SW480 (cell line): ENCODE measurements at regions not wholly inside any gene's neighbourhood (a gene's known extent, or its start where the extent isn't known, plus 50 kb on each side); places are given as distances from the start of the nearest gene placed in this dataset.

Source experiments
- DNase-seq: peaks from one replicate; pipeline ENCODE4 v3.0.0-alpha.2; 2016; ENCODE audit warnings: low spot score

DNA sequence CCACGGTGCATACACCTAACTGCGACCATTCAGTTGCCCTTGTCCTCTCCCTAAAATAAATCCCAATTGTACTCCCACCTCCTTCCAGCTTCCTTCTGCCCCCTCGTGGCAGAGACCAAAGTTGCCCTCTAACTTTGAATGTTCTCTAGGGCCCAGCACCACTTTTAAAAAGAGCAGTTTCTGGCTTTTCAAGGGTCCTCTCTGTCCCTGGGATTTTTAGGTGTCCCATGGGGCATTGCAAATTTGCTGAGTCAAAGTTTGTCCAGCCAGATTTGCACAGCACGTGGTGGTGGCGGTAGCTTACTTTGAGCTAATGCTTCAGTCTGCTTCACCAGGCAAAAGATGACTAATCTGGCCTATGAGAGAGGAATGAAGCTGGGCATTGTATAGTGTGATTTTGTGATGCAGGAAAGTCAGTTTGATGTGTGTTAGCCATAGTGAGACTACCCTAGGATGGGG, 100.2 kb downstream of the PERP start:
- DNase-seq: peak; percentile 27

DNA sequence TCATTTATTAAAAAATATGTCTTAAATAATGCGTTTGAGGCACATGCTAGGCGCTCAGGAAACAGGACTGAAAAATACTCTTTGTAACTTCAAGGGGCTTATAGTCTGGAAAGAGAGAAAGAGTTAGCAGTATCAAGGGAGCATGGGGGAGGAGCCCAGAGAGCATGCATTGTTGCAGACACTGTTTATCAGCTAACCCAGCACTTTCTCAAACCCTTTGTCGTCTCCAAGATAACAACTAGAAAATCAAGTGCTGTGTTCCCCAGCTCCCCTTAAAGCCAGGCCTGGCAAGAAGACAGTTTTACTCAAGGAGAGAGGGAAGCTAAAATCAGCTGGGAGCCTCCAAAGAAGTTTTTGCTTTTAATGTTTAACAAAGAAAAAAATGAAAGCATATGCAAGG, 98.4 kb downstream of the PERP start:
- no peak for DNase-seq

DNA sequence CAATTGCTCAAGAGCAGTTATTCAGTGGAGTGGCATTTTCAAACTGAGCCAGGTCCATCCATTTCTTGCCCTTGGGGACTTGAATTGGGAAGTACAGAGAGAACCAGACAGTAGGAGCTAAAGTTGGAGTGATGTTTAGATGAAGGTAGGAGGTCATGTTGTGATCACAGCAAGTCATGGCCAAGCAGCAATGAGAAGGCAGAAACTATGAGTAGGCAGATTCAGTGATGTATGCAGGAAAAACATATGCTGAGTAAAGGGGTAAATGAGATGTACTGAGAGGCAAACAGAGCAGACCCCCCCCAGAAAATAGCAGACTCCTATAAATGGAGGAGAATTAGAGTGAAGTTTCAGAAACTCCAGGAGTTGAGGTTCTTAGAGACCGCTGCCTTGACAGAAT, 95.8 kb downstream of the PERP start:
- DNase-seq: no peak

DNA sequence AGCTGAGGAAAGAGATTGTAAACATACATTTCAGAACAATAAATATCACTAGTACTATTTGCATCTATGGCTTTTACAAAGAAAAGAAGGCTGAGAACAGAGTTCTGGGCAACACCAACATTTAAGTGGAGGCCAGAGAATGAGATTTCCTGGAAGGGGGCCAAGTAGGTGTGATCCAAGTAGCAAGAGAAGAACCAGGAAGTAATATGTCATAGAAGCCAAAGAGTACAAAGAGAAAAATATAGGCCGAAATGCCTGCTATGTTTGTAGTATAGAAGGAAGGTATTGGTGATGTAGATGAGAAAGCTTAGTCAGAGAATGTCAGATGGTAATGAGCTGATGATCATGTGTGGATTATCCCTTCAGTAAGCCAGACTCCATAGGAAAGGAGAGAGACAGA, 94.5 kb downstream of the PERP start:
- DNase-seq: no peak

DNA sequence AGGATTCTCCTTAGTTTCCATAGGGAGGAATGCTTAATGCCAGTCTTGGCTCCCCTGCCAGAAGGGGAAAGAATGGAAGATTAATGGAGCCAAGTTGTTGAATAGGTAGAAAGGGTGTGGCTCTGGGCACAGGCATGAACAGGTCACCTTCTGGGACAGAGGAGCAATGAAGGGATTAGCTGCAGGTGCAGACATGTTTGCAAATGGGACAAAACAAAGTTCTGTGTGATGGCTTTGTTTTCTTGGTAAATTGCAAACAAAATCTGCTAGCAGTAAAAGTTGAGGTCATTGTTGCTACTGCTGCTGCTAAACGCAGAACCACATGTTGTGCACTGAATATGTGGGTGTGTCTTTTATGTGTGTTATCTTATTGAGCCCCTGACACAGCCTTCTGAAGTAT, 93.3 kb downstream of the PERP start:
- DNase-seq: peak; percentile 24

DNA sequence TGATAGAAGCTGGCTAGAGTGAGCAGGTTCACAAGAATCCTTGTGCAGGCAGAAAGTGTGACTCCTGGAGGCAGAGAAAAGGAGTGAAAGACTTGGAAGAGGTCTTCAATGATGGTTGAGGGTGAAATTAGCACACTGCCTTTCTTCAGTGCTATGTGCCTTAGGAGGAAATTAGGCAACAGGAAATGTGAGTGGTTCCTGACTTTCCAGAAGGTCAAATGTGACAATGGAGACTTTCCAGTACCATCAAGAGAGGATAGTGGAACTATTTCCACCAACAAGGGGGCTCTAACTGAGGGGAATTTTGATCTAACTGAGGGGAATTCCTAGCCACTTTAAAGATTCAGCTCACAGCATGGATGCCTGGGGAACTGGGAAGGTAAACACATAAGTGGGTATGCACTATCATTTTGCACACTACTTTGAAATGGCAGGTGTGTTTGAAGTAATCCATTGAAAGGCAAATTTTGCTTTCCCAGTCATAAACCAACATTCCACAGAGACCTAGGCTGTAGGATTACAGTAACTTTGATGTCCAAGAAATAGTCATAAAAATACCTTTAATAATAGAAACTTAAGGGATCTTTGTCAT, 90.0 kb downstream of the PERP start:
- DNase-seq: no peak

DNA sequence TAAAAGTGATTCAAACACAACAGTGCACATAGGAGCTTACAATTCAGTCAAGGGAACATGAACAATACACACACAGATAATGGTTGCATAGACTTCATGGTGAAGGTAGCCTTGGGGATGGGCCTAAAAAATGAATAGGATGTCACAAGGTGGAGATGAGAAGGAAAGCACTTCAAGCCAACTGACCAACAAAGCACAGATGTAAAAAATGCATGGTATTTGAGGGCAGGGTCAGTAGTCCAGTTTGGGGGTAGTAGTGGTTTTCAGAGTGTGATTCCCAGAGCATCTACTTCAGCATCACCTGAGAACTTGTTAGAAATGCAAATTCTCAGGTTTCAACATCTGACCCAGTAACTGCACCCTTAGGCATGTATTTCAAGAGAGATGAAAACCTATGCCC, 88.9 kb downstream of the PERP start:
- DNase-seq: no peak

DNA sequence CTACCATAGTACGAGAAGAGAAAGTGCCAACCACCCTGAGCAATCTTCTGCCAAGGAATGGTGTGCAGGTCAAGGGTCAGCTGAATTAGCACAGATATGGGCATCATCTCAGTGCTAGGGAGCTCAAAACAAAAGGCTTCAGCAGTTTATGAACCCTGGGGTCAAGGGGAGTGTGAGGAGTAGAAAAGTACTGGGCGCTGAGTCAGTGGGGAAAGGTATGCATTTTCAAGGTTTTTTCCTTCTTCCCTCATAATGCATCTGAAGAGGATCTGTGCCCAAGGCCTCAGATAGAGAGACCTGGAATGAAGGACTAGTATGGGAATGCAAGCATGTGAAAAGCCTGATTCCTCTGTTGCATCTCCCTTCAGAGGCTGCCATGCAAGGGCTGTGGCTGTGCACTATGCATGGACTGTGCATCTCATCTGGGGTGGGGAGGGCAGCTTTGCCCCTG, 81.7 kb downstream of the PERP start:
- DNase-seq: no peak

DNA sequence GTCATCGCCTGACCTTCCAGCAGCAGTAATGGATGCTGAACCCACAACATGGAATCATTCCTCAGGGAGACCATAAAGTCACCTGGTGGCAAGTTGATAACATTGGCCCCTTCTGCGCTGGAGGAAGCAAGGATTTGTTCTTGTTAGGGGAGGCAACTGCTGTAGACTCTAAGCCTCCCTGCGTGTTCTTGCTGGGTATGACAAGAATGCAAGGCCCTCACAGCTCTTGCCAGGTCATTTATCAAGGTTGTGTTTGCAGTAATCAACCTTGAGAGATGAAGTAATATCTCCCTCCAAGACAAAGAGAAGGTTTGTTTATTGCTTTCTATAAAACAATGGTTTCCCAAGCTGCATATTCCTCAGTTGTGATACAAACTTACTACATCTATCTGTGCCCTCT, 80.9 kb downstream of the PERP start:
- DNase-seq: no peak

DNA sequence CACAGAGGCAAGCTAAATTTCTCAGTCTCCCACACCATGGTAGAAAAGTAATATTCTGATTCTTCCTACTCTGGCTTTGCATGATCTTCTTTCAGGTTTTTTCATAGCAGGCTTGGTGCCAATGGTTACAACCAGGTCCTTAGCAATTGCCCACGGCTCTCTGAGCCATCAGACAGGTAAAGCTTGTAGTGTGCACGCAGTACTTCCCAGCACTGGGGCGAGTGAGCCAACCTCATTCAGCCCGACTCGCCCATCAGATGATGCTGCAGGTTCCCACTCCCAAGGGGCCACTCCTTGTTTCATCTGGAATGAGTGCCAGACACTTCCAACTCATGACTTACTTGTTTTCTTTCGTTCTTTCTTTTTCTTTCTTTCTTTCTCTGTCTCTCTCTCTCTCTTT, 78.3 kb downstream of the PERP start:
- DNase-seq: no peak

DNA sequence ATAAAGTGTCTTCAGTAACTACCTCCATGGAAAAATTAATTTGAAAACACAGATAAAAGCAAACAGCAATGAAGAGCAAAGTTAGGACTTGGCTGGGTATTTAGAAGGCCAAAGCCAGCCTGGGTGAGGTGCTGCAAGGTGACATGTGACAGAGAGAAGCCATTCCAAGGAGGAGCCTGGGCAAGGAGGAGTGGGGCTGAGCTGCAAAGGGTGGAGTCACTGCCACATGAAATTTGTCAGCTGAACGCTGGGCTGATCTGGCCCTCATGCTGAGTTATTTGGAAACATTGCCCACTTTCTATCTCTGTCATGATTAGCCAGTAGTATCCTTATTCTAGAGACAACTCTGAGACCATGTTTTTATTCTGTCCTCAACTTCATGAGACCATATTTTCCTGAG, 76.3 kb downstream of the PERP start:
- DNase-seq: no peak

DNA sequence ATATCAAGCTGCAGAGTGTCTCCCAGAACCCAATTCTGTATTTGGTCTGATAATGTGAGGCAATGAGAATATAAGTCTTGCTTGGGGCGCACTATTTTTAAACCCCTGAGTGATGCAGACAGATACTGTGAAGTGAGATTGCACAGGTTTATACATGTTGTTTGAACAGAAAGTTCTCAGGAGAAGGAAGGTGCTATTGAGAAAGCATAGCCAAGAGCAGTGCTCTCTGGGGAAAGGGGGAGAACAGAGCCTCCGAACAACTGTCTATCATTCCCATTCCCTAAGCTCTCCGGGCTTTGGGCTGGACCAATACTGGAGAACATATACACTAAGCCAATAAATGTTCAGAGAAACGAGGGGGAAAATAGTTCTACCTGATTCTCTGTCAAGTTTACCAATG, 75.8 kb downstream of the PERP start:
- no peak for DNase-seq

DNA sequence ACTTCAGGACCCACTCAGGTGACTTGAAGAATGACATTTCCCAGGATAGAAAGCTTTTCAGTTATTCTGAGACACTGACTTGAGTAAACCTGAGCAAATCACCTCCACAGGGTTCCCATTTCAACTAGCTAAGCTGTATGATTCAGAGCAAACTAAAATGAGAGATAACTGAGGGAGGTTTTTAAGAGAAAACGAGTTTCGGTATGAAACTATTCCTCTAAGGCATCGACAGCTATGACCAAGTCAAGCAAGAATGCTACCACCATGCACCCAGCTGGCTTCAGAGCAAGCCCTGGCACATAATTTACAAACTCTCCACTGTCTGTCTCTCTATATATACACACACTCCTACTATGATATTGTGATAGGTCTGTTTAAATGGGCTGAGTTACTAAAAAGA, 75.4 kb downstream of the PERP start:
- DNase-seq: no peak

DNA sequence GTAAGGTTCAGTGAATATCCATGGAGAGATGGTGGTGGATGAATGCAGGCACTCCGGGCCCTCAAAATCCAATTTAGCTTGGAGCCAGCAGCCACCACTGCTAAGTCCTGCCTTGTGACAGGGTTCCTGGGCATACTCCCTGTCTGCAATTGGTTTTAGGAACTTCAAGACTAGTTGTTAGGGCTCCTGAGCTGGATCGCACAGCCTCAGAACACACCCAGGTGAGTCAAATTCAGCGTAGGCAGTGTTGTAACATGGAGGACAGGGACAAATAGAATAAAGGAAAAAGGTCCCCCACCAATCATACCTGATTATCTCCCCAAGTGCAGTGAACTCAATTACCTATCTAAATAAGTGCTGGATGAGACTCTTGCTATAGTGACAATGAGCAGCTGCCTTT, 74.6 kb downstream of the PERP start:
- DNase-seq: no peak

DNA sequence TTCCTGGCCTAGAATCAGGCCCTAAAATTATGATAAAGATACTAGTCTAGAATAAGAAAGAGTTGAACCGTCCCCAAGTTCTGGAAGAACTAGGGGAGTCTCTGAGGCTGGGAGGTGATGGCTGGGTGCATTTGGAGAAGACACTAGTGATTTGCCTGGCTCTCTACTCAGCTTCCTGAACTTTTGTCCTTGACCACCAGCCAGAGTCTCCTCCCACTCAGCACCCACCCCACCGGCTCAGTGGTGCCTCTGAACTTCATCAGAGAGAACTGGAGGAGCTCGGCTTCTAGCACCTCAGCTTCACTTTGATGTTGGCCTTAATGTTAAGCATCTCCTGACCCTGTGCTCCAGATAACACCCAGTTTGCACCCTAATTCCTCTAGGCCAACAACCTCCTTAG, 73.0 kb downstream of the PERP start:
- no peak for DNase-seq

DNA sequence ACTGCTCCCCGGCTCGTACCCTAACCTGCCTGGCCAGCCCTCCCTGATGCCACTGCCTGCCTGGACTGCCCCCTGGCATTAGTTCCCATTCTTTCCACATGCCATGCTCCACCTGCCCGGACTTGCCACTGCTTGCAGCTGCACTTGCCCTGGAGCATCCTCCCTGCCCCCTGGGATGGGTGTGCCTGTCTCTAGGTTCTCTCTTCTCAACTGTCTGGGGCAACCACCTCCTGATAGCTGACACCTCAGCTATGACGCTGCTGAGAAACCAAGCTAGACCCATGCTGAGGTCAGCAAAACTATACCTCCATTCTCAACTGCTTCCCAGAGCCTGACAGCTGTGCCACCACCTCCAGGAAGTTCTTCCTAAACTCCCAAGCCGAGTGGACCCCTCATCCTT, 72.1 kb downstream of the PERP start:
- peak; percentile 9 for DNase-seq

DNA sequence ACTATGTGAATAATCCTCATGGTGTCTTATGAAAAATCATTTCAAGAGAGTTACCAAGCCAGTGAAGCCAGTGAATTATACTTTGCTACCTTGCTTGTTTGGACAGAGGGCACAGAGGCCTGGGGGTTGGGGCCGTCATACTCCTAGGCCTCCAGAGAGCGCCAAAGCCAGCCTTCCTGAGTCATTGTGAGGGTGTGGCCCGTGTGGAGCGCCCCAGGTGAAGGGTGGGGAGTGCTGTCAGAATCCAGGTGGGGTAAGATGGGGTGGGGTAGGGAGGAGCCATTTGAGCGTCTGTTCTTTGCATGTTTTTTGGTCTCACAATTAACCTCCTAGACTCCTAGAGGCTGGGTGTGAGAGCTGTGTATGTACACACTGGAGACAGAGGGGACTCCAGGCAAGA, 71.1 kb downstream of the PERP start:
- DNase-seq: peak; percentile 48

DNA sequence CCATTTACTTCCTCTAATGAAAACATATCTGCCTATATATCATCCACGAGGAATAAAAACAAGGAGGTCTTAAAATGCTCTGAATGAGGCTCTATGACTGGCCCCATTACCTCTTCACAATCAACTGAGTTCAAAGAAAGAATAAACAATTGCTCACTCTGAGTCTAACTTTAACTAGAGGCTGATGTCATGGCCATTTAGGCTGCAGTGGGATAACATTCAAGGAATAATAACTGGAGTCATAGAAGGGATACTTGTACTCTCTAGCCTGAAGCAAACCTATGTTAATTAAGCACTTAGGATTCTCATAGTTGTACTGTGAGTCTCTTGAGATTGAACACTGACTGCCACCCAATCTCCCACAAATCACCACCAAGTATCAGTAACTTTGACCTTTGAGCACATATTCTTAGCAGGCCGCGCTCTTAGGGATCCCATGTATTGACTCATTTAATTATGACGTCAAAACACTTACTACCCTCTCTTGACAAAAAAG, 70.2 kb downstream of the PERP start:
- no peak for DNase-seq

DNA sequence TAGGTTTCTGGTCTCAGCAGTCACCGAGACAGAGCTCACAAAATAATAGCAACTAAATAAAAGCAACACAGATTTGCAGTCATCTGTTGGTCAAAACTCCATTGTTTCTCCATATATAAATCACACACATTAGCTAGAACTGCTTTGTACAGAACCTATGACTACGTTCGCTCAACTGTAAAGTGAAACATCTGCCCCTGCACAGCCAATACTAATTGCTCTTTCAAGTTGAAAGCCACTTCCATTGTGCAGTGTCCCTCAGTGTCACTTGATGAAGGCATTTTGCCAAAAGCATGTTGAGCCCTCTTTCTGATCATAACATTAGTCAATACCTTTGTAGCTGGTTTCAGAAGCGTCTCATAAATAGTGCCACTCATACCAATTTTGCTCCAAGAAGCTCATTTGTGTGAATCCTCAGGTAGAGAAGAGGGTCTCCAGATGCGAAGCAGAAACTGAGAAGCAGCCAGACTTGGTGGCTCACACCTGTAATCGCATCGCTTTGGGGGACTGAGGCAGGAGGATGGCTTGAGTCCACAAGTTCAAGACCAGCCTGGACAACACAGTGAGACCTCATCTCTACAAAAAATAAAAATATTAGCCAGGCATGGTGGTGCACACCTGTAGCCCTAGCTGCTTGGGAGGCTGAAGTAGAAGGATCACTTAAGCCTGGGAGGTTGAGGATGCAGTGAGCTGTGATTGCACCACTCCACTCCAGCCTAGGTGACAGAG, 68.9 kb downstream of the PERP start:
- DNase-seq: no peak
